ENCODE measurements at regions not wholly inside any gene's neighbourhood (a gene's known extent, or its start where the extent isn't known, plus 50 kb on each side); places are given as distances from the start of the nearest gene placed in this dataset.

- TF ChIP-seq POLR2A (IDR thresholded peaks at IDR 0.05) = no peak
- no peak for TF ChIP-seq EP300 (IDR thresholded peaks at IDR 0.05)
- no peak for TF ChIP-seq CTCF (IDR thresholded peaks at IDR 0.05)
- no peak for DNase-seq (ENCODE audit: low spot score in 2 of 2)
- Histone ChIP-seq H3K27ac (no peak overlapping the region), H3K36me3 (no peaks in the 10 kb centered on the region), H3K9me3 (peaks cover 0 to 10% (median 3%) of the 10 kb centered on the region in 4 donors), H3K4me1 (peaks cover 0 to 10% (median 0%) of the 10 kb centered on the region in 4 donors), H3K27me3 (no peaks in the 10 kb centered on the region), H3K4me3 (no peak overlapping the region)
- 67 to 83% methylated on average over 3 of the region's 3 CpGs for WGBS, 2 donors
Observed at GRCh38 chr3:72189339-72189738, 404.4 kb upstream of the PROK2 start.

- Histone ChIP-seq H3K9me3 (peaks cover 0 to 10% (median 3%) of the 10 kb centered on the region in 4 donors), H3K27ac (no peak overlapping the region), H3K27me3 (no peaks in the 10 kb centered on the region), H3K4me1 (peaks cover 0 to 10% (median 0%) of the 10 kb centered on the region in 4 donors), H3K4me3 (no peak overlapping the region), H3K36me3 (no peaks in the 10 kb centered on the region)
- TF ChIP-seq EP300 (IDR thresholded peaks at IDR 0.05) (no peak), CTCF (IDR thresholded peaks at IDR 0.05) (no peak), POLR2A (IDR thresholded peaks at IDR 0.05) (no peak)
- 98 to 100% methylated on average over 2 of the region's 2 CpGs for WGBS, 2 donors
- no peak for DNase-seq (ENCODE audit: low spot score in 2 of 2)
Observed at GRCh38 chr3:72188536-72188935, 403.6 kb upstream of the PROK2 start.

DNA sequence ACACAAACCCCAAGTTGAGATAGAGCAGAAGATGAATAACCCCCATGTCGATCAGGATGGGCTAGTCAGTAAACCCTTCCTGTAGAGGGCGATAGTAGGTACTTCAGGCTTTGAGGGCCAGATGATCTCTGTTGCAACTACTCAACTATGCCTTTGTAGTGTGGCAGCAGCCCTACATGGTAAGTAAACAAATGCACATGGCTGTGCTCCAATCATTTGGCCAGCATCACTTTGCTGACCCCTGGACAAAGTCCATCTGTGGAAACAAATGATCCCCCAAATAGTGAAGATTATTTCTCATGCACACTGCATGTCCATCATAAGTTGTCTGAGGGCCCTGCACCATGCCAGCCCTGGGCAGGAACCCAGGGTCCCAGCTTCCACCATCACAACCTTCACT, 402.2 kb upstream of the PROK2 start:
- H3K36me3 ChIP-seq = no peaks in the 10 kb centered on the region
- H3K4me1 ChIP-seq = peaks cover 0 to 10% (median 0%) of the 10 kb centered on the region in 4 donors
- no peaks in the 10 kb centered on the region for H3K27me3 ChIP-seq
- H3K4me3 ChIP-seq = no peak overlapping the region
- DNase-seq (ENCODE audit: low spot score in 2 of 2) = no peak
- peaks cover 0 to 3% (median under 1%) of the 10 kb centered on the region in 4 donors for H3K9me3 ChIP-seq
- 79 to 93% methylated on average over 2 of the region's 2 CpGs for WGBS, 2 donors
- no peak for TF ChIP-seq POLR2A (IDR thresholded peaks at IDR 0.05)
- no peak overlapping the region for H3K27ac ChIP-seq

DNA sequence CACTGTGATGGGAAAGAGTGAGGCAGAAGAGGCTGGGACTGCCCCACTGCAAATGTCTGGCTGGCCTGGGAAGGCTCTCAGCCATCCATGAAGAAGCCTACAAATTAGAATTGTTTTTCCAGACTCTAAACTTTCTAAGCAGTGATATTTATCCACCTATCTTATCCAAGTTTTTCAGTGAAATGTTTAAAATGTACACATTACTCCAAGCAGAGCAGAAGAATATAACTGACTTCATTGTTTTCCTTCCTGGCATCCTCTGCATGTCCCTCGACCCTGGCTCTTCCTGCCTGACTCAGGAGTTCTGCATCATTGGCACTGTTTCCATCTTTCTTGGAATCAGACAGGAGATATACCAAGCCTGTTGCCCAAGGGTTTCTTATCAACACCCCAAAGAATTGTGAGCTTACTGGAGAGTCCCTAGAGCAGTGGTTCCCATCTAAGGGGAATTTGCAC, 401.5 kb upstream of the PROK2 start:
- peaks cover 0 to 2% (median 0%) of the 10 kb centered on the region in 4 donors for H3K9me3 ChIP-seq
- H3K36me3 ChIP-seq = no peaks in the 10 kb centered on the region
- no peak for DNase-seq (ENCODE audit: low spot score in 2 of 2)
- no peaks in the 10 kb centered on the region for H3K27me3 ChIP-seq
- no peak overlapping the region for H3K4me3 ChIP-seq
- no peak for TF ChIP-seq EP300 (IDR thresholded peaks at IDR 0.05)
- TF ChIP-seq POLR2A (IDR thresholded peaks at IDR 0.05) = no peak
- no peak for TF ChIP-seq CTCF (IDR thresholded peaks at IDR 0.05)
- H3K4me1 ChIP-seq = peaks cover 0 to 10% (median 0%) of the 10 kb centered on the region in 4 donors
- 7 to 12% methylated on average over 1 of the region's 1 CpG for WGBS, 2 donors
- H3K27ac ChIP-seq = no peak overlapping the region

- no peaks in the 10 kb centered on the region for H3K36me3 ChIP-seq
- no peak overlapping the region for H3K4me3 ChIP-seq
- H3K27ac ChIP-seq = no peak overlapping the region
- H3K9me3 ChIP-seq = no peaks in the 10 kb centered on the region
- H3K27me3 ChIP-seq = no peaks in the 10 kb centered on the region
- WGBS, 2 donors = 48 to 49% methylated on average over 9 of the region's 9 CpGs
- TF ChIP-seq CTCF (IDR thresholded peaks at IDR 0.05) = no peak
- no peak for TF ChIP-seq EP300 (IDR thresholded peaks at IDR 0.05)
- TF ChIP-seq POLR2A (IDR thresholded peaks at IDR 0.05) = no peak
- peaks cover 0 to 10% (median 0%) of the 10 kb centered on the region in 4 donors for H3K4me1 ChIP-seq
- no peak for DNase-seq (ENCODE audit: low spot score in 2 of 2)
Observed at GRCh38 chr3:72185549-72186399, 400.8 kb upstream of the PROK2 start.
